Endometrium (tissue), 2 donors: ENCODE measurements at regions not wholly inside any gene's neighbourhood (a gene's known extent, or its start where the extent isn't known, plus 50 kb on each side); places are given as distances from the start of the nearest gene placed in this dataset.

ENCODE experiments used
- FAIRE-seq: peaks from 2 replicates; lab custom pipeline; 2012; peaks lifted over from hg19 to GRCh38; lab: Jason Lieb, UNC
- donor health status: control.
- donor health status: control.

DNA sequence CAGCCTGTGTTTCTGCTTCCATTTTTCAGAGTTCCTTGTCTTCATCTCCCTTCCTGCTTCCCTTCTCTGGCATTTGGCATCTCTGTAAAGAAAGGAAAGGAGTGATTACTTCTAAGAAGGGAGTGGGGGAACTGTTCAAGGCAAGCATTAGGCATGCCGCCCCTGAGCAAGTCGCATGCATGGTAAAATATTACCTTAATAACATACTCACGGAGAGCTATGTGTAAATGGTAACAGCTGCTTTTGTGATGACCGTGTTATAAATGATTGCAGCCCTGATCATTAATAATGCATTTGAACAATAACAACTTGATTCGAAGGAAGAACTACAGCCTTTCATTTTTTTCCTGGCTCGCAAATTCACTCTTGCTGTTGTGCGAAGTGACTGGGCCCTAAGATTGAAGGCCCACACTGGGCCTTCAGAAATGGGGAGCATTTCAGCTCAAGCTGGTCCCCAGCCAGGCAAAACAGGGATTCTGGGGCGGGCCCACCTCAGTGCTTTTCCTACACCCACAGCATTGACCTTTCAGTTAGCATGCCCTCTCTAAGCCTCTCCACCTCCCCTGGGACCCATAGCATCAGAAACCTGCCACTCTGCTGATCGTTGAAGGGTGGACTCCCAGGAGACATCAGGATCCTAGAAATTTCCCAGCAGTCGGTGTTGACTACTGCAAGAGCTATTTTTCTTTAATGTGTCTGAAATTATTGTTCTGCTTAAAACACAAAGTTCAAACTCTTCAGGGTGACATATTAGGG lies 263.0 kb upstream of the CADM1 start:
- no peak for FAIRE-seq

GRCh38 chr11:115766561-115766960 lies 262.3 kb upstream of the CADM1 start:
- no peak for FAIRE-seq

DNA sequence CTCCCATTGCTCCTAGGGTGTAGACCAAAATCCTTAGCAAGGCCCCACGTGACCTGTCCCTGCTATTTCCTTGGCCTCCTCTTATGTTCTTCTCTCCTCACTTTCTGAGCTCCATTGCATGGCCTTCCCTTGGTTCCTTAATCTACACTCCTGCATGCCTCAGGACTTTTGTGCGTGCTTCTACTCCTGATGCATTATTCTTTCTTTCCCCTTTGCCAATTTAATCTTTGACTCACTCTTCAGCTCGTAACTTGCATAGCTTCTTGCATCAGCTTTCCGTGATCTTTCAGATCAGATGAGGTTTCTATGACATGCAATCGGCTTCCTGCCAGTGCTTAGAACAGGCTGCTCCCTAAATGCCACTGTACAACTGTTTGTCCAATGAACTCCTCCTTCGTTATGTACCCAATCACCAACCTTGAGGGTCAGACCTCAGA lies 261.6 kb upstream of the CADM1 start:
- no peak for FAIRE-seq

DNA sequence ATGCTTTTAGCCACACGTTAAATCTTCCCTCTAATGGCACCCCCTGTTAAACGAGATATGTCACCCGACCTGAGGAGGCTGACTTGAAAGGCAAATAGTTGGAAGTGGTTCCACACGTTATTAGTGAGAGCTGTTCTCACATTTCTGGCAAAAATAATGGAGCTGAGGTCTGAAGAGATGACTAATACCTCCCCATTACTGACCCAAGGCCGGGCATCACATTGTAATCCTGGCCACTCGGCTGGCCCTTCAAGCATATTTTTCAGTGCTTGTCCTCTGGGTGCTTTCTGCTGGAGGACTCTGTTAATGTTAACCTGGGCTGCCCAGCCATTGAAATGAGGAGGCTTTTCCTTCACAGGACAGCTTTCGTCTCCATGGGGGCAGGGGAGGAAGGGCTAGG lies 260.0 kb upstream of the CADM1 start:
- no peak for FAIRE-seq

DNA sequence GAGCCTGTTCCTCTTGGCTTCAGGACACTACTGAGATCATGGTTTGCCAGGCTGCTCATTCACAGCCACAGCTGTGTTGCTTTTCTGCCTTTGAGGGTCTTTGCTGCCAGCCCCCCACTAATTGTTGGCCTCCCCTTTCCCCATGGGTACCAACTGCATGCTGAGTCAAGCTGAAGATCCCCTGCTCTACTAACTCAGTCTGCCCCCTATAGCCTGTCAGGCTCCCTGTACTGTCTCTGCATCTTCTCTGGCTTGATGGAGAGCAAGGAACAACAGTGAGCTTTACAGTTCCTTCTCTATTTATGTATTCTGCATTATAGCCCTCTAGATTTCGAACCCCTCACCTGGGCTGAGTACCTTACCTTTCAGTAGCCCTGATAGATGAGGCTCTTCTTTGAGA lies 257.6 kb upstream of the CADM1 start:
- no peak for FAIRE-seq

DNA sequence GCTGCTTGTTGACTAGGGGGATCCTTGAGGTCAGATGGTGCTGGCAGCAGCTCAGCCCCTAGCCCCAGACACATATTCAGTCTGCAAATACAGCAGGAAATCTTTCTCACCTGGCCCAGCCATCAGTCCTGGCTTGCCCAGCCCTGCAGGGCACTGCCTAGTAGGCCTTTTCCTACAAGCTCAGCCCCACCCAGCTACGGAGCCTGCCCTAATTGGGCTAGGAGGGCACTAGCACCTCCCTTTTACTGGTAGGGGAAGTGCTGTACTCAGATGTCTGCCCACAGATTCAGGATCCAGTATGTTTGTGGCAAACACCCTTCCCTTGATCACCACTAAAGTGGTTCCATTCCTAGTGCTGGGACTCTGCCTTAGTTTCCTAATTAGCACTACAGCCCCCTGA lies 257.1 kb upstream of the CADM1 start:
- FAIRE-seq, result no peak

DNA sequence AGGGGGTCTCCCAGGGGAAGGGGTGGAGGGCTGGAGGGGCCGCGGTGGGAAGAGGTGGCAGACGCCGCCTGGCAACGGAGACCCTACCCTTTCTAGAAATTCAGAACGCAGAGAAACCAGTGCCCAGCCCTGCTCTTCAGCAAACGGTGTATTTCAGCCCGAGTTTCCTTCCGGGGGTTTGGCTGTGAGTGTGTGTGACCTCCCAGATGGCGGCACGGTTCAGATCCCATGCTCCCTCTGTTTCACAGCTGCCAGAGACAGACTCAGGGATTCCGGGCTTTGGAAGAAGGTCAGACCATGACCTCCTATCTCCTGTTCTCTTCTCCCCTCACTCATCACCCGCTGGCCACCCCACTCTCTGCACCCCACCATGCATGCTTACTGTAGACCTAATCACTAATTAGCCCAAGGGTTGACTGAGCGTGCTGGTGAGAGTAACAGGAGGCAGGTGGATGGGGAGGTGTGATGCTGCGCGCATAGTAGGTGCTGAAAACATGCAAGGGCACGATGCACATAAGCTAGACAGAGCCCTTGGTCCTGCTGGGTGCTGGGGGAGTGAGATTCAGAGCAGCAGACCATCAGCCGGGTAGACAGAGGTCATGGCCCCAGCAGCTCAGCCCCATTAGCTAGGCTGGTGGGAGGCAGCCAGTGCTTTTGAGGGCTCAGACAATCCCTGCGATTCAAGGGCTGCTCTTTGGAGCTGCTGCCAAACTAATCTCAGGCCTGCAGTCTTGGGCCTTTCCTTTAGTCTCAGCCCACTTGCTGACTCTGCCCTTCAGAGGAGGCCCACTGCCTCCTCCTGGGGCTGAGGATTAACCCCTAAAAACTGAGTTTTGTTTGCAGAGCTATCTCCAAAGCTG lies 256.5 kb upstream of the CADM1 start:
- FAIRE-seq, result no peak

DNA sequence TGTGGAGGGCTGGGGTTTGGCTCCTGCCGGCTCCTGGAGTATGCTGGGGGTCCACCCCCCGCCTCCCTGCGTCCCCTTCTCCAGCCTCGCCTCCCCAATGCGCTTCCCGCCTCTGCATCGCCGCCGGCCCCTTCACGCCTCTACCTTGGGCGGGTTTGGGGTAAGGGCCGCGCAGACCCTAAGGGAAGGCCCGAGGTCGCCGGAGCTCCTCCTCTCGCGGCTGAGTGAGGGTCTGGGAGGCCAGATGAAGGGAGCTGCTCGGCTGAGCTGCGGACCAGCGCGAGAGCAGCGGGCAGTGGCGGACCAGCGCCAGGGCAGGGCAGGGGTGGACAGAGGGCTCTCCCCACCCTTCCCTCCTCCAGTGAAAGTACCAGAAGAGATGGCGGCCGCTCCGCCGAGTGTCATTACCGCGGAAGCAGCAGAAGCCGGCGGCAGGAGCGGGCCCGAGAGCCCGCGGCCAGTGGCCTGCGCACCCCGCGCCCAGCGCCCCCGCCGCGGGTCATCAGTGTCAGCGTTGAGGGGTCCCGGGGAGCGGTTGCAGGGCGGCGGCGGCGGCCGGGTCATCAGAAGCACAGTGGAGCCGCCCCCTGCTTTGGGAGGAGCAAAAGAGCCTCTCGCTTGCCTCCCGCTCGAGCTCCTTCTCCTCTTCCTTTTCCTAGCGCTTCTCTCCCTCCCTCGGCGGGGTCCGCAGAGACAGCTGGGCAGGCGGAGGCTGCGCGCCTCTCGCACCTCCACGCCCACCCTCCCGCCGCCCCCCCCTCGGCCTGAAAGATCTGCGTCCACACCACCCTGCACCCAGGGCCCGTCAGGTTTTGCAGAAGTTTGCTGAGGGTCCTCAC lies 255.6 kb upstream of the CADM1 start:
- no peak for FAIRE-seq

GRCh38 chr11:115758011-115758410 lies 253.8 kb upstream of the CADM1 start:
- no peak for FAIRE-seq

- FAIRE-seq, result no peak
Measured at GRCh38 chr11:115751243-115752015, 247.2 kb upstream of the CADM1 start.

DNA sequence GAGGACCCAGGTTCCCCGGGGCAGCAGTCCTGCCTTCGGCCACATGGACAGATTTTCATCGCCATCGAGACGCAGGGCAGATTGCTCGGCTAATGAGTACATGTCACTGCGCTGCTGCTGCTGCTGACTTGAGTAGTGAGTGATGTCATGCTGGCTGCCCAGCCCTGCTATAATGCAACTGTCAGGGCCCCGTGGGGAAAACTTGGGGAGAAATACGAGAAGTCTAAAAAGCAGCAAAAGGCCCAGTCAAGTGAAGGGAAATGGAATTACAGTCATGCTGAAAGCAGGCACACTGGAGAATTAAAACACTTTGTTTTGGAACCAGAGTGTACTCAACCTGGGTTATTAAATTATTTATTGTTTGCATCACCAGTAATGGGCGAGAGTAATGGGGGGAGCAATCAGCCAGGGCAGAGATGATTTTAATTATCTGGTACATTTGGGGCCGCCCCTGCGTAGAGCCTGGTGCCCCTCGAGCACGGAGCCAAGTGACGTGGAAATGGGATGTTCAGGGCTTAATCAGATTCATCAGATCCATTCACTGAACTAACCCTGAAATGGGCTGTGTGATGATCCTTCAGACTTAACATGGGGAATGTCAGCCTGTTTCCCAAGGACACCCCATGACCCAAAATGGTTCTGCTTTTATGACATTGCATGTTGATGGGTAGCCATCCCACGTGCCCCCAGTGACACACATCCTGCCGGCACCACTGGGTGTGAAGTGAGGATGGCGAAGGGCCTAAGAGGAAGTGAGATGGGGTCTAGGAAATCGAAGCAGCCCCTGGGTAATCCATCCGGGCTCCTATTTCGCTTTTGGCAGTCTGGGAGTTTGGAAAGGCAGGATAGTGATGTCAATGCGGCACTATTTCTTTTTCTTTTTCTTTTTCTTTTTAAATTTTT lies 241.6 kb upstream of the CADM1 start:
- FAIRE-seq, result no peak

DNA sequence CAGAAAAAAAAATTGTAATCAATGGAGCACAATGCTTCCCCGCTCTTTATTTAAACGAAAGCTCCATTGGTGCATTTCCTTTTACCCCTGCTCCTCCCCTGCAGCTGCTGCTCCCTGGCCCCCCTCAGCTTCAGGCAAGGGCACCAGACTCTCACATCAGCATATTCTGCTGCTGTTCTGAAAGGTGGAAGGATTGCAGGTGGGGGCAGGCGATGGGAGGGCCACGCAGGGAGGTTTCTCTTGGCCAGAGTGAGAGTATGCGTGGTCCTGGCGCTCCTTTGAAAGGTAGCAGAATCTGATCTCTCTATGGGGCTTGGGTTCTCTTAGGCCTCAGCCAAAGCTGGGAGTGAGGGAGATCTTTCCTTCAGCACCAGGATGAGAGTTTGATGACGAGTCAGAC lies 240.9 kb upstream of the CADM1 start:
- no peak for FAIRE-seq

GRCh38 chr11:115743719-115744118 lies 239.5 kb upstream of the CADM1 start:
- FAIRE-seq, result no peak

- FAIRE-seq, result no peak
Measured at GRCh38 chr11:115741376-115742107, 237.3 kb upstream of the CADM1 start.

- no peak for FAIRE-seq
Measured at GRCh38 chr11:115740324-115740723, 236.1 kb upstream of the CADM1 start.

- FAIRE-seq, result no peak
Measured at GRCh38 chr11:115739878-115740277, 235.7 kb upstream of the CADM1 start.

GRCh38 chr11:115739146-115739545 lies 234.9 kb upstream of the CADM1 start:
- no peak for FAIRE-seq

DNA sequence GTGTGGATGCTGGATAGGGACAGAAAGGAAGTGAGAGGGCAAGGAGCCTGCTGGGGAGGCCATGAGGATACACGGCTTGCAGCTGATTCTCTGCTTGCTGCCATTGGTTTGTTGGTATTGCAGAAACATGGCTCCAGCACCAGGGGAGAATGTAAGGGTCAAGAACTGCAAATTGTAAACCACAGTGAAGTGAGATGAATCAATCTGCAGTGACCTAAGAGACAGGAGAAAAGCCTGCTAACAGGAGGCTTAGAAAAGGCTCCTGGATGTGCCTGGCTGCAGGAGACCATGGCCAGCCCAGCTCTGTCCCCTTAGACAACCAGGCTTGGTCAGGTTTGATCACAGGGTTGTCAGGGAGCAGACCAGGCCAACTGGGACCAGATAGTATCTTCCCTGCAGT lies 233.7 kb upstream of the CADM1 start:
- no peak for FAIRE-seq

- no peak for FAIRE-seq
Measured at GRCh38 chr11:115736146-115736545, 231.9 kb upstream of the CADM1 start.

GRCh38 chr11:115724666-115725065 lies 220.5 kb upstream of the CADM1 start:
- FAIRE-seq, result no peak
